ENCODE measurements at regions not wholly inside any gene's neighbourhood (a gene's known extent, or its start where the extent isn't known, plus 50 kb on each side); places are given as distances from the start of the nearest gene placed in this dataset.

- no TSS peak for BruUV-seq (replicated peaks)
- intact Hi-C loops (cut with micrococcal nuclease; ENCODE audit: unreplicated experiment): no loop called here
- H3K4me1 ChIP-seq (ENCODE audit: insufficient read depth, low read length, poor library complexity, severe bottlenecking): no peaks in the 10 kb centered on the region
- CTCF ChIA-PET (ENCODE audit: unreplicated experiment): no interaction called here
- no peaks in the 10 kb centered on the region for H3K36me3 ChIP-seq (ENCODE audit: insufficient read depth, low read length)
- no peak overlapping the region for H3K27ac ChIP-seq (ENCODE audit: low read depth, low read length, poor library complexity, severe bottlenecking)
- no peak for TF ChIP-seq EZH2phosphoT487 (IDR thresholded peaks at IDR 0.05; ENCODE audit: borderline replicate concordance, low read depth, low read length)
- H3K4me2 ChIP-seq (ENCODE audit: low read length): no peak overlapping the region
- POLR2A ChIA-PET: interaction anchor here (0.5 to 1.4 kb wide), 3 partner anchors 9 to 81 kb away, joined by 3 to 4 read pairs (median 3); no protein-coding TSS in a partner anchor
- H4K20me1 ChIP-seq (ENCODE audit: insufficient read depth, low read length): no peaks in the 10 kb centered on the region
- H2AFZ ChIP-seq (ENCODE audit: low read length): no peak overlapping the region
- no peak for DNase-seq (ENCODE audit: low spot score)
- H3K9me2 ChIP-seq (ENCODE audit: insufficient read depth, low read length): no peaks in the 10 kb centered on the region
- H3K4me3 ChIP-seq (ENCODE audit: low read depth, low read length, poor library complexity, severe bottlenecking): no peak overlapping the region
- no peaks in the 10 kb centered on the region for H3K9me3 ChIP-seq (ENCODE audit: low read length)
- H3K79me2 ChIP-seq (ENCODE audit: insufficient read depth, low read depth, low read length): no peaks in the 10 kb centered on the region
These were observed 60.3 kb upstream of the EPB41L4A start for GRCh38 chr5:112479418-112479817.

- H3K79me2 ChIP-seq (ENCODE audit: insufficient read depth, low read depth, low read length): no peaks in the 10 kb centered on the region
- no peaks in the 10 kb centered on the region for H4K20me1 ChIP-seq (ENCODE audit: insufficient read depth, low read length)
- no TSS peak for BruUV-seq (replicated peaks)
- ChIA-PET CTCF (ENCODE audit: unreplicated experiment) (no interaction called here), POLR2A (interaction anchor here (1.1 to 1.4 kb wide), 2 partner anchors 10 to 101 kb away, joined by 3 to 4 read pairs; no protein-coding TSS in a partner anchor)
- no peak overlapping the region for H3K27ac ChIP-seq (ENCODE audit: low read depth, low read length, poor library complexity, severe bottlenecking)
- no peak overlapping the region for H2AFZ ChIP-seq (ENCODE audit: low read length)
- intact Hi-C loops (cut with micrococcal nuclease; ENCODE audit: unreplicated experiment): no loop called here
- H3K9me3 ChIP-seq (ENCODE audit: low read length): no peaks in the 10 kb centered on the region
- no peak for DNase-seq (ENCODE audit: low spot score)
- H3K4me1 ChIP-seq (ENCODE audit: insufficient read depth, low read length, poor library complexity, severe bottlenecking): no peaks in the 10 kb centered on the region
- H3K4me2 ChIP-seq (ENCODE audit: low read length): no peak overlapping the region
- no peak overlapping the region for H3K4me3 ChIP-seq (ENCODE audit: low read depth, low read length, poor library complexity, severe bottlenecking)
- no peaks in the 10 kb centered on the region for H3K36me3 ChIP-seq (ENCODE audit: insufficient read depth, low read length)
- no peak for TF ChIP-seq EZH2phosphoT487 (IDR thresholded peaks at IDR 0.05; ENCODE audit: borderline replicate concordance, low read depth, low read length)
- TF ChIP-seq, protein P1, sequence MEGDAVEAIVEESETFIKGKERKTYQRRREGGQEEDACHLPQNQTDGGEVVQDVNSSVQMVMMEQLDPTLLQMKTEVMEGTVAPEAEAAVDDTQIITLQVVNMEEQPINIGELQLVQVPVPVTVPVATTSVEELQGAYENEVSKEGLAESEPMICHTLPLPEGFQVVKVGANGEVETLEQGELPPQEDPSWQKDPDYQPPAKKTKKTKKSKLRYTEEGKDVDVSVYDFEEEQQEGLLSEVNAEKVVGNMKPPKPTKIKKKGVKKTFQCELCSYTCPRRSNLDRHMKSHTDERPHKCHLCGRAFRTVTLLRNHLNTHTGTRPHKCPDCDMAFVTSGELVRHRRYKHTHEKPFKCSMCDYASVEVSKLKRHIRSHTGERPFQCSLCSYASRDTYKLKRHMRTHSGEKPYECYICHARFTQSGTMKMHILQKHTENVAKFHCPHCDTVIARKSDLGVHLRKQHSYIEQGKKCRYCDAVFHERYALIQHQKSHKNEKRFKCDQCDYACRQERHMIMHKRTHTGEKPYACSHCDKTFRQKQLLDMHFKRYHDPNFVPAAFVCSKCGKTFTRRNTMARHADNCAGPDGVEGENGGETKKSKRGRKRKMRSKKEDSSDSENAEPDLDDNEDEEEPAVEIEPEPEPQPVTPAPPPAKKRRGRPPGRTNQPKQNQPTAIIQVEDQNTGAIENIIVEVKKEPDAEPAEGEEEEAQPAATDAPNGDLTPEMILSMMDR (conservative IDR thresholded peaks at IDR 0.05; ENCODE audit: low read length): no peak
- H3K9me2 ChIP-seq (ENCODE audit: insufficient read depth, low read length): no peaks in the 10 kb centered on the region
These were observed 61.4 kb upstream of the EPB41L4A start for GRCh38 chr5:112480501-112480900.

DNA sequence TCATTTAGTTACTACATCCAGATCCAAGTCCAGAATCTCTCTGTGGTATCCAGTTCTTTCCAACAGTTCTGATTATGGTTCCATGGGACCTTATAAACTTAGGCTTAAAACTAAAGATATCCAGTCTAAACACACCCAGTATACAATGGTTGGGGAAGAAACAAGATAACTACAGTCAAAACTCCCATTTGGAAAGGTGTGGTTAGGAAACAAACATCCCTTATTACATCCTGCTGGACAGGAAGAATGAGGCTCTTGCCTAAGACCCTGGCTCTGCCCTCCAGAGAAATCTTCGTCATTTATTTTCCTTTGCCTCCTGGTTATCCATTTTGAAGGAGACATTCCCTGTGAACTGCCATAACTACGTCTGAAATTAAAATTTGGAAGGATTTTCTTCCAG lies 64.6 kb upstream of the EPB41L4A start:
- no peak for TF ChIP-seq EZH2phosphoT487 (IDR thresholded peaks at IDR 0.05; ENCODE audit: borderline replicate concordance, low read depth, low read length)
- TF ChIP-seq, protein P1 (conservative IDR thresholded peaks at IDR 0.05; ENCODE audit: low read length): no peak
- intact Hi-C loops (cut with micrococcal nuclease; ENCODE audit: unreplicated experiment): no loop called here
- H3K79me2 ChIP-seq (ENCODE audit: insufficient read depth, low read depth, low read length): no peaks in the 10 kb centered on the region
- POLR2A ChIA-PET: no interaction called here
- H3K9me3 ChIP-seq (ENCODE audit: low read length): 0 out of 2 replicates have a peak, but pooled peaks cover 4% of the 10 kb centered on the region
- no peaks in the 10 kb centered on the region for H3K36me3 ChIP-seq (ENCODE audit: insufficient read depth, low read length)
- H3K4me2 ChIP-seq (ENCODE audit: low read length): no peak overlapping the region
- no TSS peak for BruUV-seq (replicated peaks)
- H3K4me3 ChIP-seq (ENCODE audit: low read depth, low read length, poor library complexity, severe bottlenecking): no peak overlapping the region
- no peaks in the 10 kb centered on the region for H3K4me1 ChIP-seq (ENCODE audit: insufficient read depth, low read length, poor library complexity, severe bottlenecking)
- no peak overlapping the region for H2AFZ ChIP-seq (ENCODE audit: low read length)
- no peak for DNase-seq (ENCODE audit: low spot score)
- no peaks in the 10 kb centered on the region for H3K9me2 ChIP-seq (ENCODE audit: insufficient read depth, low read length)
- H3K27ac ChIP-seq (ENCODE audit: low read depth, low read length, poor library complexity, severe bottlenecking): no peak overlapping the region
- H4K20me1 ChIP-seq (ENCODE audit: insufficient read depth, low read length): no peaks in the 10 kb centered on the region
- CTCF ChIA-PET (ENCODE audit: unreplicated experiment): no interaction called here

All from OCI-LY7 (cell line).